GM18861 (cell line): ENCODE measurements at regions not wholly inside any gene's neighbourhood (a gene's known extent, or its start where the extent isn't known, plus 50 kb on each side); places are given as distances from the start of the nearest gene placed in this dataset.

ENCODE experiments used
- ATAC-seq: cut with Tn5 transposase; IDR thresholded peaks from one replicate; pipeline ENCODE4 v1.9.1; 2021; ENCODE audit not compliant: unreplicated experiment

DNA sequence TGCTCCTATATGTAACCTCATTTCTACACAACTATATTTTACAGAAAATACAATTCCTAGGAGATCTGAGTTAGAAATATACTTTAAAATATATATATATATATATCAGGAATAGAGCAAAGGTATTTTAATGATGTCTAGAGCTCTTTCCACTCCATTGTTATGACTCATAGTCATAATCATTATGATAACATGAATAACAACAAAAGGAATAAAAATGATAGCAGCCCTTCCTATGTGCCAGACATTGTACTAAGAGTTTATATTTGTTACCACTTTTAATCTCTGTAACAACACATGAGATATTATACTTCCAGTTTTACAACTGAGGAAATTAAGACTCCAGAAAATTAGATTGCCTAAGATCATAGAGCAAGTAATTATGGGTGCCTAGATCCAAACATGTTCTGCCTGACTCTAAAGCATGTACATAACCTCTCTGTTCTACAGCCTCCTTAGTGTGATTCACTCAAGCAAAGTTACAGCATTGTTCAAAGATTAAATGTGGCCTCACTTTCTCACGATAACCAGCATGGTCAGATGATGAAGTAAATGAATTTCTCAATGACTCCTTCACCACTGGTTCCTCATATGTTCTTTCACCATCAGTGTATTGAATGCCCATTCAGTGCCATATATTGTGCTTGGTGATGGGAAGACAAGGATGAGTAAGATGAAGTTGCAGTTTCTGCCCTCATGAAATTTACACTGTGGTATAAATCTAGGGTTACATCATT, 452.1 kb downstream of the EFNA5 start:
- no peak for ATAC-seq

DNA sequence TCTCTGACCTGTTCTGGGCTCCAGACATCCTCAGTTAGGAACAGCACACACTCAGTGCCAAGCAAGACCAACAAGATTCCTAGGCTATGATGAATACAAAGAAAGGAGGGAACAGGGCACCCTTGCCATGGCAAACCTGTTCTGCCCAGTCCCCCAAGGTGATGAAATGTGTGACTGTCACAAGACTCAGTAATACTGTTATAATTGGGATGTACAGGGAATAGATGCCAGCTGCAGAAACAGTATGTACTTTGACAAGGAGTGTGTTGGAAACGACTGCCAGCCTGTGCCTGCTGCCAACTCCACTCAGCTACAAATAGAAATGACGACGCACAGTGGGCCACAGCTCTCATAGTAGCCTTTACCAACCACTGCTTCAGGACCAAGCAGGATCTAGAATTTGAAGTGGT, 453.0 kb downstream of the EFNA5 start:
- no peak for ATAC-seq

DNA sequence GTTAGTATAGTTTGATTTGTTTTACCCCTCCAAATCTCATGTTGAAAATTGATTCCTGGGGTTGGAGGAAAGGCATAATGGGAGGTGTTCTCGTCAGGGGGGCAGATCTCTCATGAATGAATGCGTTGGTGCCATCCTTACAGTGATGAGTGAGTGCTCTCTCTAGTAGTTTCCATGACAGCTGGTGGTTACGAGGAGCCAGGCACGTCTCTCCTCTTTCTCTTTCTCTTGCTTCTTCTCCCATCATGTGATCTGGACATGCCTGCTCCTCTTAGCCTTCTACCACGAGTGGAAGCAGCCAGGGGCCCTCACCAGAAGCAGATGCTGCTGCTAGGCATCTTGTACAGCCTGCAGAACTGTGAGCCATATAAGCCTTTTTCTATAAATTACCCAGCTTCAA, 454.1 kb downstream of the EFNA5 start:
- ATAC-seq = no peak

DNA sequence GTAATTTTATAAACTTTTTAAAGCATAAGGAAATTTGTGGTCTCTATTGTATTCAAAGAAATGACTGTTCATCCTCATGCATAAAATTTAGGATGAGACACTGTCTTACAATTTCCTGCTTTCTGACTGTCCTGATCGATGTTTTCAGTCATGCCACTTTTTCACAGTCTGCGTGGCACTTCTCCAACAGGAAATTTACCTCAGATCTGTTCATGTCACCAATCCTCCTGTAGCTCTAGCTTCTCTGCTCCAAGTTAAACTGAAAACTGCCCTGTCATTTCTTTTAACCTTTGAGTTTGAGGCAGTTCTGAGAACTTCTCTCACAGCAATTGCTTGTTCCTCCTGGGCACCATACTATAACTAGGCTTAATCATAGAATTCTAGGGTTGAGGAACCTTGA, 455.1 kb downstream of the EFNA5 start:
- ATAC-seq = no peak

DNA sequence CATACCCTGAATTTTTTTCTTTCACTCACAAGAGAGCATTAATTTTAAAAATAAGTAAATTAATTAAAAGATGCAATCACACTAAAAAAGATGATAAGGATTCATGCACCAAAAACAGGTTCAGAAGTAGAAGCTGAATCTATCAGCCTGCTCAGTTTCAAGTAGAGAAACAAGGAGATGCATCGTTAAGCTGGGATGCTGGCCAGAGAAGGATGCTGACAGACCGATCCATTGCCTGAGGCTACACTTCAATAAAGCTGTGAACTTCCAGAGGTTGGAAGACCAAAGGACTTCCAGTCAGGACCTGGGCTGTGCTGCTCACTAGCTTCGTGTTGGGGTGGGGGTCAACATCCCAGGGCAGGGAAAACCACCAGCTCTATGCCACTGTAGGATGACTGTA, 457.7 kb downstream of the EFNA5 start:
- no peak for ATAC-seq

DNA sequence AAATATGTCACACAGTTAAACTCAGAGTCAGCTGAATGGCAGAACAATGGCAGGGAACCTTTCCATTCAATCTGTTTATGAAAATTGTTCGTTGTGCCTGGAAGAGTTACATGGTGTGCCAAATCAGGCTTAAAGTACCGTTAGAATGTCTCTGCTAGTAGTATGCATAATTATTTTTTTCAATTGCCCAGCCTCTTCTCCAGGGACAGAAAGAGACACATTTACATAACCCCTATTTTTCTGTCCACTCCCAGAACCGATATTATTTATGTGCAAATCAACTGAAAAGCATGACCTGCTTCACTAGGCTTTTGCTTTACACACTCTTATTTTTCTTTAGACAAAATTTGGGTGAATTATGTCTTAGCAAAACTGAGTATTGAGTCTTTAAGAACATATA, 459.1 kb downstream of the EFNA5 start:
- no peak for ATAC-seq

DNA sequence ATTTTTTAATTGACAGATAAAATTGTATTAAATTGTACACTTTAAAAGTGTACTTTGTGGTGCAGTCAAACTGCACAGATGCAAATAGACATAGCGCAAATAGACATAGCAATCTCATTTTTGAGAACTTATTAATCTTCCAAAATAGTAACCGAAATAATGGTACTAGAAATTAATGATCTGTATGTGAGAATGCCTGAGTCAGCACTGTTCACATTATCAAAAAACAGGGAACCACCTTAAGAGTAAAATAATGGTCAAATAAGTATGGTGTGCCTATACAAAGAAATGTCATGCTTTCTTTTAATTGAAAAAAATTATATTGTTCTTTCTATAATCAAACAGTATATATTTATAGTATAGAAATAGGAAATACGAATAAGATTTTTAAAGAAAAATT, 461.9 kb downstream of the EFNA5 start:
- no peak for ATAC-seq

DNA sequence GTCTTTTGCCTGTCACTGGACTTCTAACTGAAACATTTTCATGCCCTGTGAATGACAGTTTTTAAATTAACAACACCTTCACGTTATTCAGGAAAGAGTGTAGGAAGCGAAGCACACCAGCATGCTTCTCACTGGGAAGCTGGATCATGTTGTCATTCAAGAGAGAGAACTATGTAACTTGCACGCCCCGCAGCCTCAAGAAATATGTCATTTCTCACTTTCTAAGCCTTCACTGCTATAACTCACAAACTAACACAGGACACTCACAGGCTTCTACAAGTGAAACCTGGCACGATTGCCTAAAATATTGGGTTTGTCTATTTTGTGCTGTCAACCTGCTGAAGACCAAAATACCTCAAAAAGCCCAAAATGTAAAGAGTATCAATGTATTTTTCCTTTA, 466.3 kb downstream of the EFNA5 start:
- ATAC-seq = no peak

DNA sequence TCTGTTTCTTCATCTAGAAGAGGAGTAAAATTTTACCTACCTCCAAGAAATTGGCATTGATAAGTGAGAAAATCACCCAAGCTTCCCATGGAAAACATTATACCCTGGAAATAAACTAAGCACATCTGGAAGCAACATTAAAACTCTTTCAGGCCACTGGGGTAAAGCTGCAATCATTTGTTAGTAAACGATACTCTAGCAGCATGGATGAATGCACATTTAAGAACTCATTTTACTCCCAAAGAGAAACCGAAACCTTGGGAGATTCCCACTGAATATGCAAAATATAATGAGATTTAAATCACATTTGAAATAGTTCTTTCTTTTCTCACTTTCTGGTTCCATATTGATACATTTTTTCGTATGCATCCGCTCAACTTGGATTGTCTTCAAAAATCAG, 467.5 kb downstream of the EFNA5 start:
- ATAC-seq = no peak

DNA sequence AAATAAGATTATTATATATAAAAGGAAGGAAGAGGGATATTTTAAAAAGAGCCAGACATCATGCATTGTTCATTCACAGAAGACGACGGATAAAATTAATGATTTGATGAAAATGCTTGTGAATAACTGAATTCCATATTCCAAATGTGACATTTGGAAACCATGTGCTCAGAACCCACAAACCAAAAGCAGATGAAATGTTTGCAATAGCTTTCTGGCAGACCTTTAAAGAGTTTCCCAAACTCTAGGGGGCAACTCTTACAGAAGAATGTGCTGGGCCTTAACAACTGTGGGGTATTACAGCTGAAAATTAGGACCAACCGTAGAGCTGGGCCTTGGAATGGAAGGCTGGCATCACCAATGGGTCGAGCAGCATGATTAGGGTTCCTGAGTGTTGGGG, 471.0 kb downstream of the EFNA5 start:
- ATAC-seq = no peak

DNA sequence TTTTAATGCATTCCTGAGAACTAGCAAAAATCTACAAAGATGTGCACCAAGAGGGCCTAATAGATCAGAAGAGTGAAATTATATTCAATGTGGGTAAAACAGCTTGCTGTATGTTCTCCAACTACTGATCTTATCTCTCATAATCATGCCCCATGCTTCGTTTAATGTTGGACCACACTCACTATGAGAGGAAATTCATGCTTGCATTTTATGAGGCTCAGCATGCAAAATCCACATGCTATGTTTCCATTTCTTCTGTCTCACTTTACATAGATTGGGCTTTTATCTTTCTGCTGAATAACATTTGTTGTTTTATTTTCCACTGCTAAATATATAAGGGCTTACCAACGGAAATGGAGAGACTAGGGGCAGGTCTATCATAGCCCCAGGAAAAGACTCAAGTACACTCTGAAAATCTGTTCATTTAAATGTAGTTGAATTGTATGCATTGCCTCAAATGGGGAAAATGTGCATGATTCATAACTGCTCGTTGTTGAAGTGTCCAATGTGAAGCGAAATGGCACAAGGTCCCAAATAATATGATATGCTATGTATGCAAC, 474.2 kb downstream of the EFNA5 start:
- ATAC-seq = no peak

DNA sequence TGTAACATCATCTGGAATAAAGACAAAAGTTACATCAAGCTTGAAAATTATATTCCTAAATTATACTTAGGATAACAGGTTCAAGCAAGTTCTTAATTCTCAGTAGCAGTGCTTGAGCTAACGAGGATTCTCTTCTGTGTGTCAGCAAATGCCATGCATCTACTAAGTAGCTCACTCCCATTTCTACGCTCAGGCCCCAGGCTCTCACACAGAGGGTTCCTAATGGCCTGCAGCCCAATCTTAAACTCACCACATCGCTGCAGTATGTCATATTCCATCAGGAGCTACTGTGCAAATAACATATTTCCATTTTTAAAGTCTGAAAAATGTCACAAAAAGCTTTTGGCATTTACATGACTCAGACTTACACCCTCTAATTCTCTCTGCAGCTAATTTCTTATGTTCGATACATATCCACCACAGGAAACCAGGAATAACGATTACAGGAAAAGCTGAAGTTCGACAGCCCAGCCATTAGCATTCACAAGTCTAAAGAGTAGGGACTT, 474.8 kb downstream of the EFNA5 start:
- ATAC-seq = no peak

DNA sequence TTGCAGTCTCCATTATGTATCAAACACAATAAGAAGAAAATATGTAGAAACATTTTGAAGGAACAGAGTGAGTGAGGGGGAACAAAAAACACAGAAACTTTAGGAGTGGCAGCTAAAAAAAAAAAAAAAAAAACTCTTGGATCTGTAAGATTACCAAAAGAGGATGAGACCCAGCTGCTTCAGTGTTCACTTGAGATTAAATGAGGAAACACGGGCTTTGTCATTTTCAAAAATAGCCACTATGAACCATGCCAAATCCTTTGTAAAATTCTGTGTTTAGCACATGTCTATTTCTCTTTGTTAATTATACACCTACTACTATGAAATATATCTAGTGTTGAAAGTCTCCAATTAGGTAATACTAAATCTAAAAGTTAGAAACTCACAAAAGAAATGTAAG, 485.9 kb downstream of the EFNA5 start:
- no peak for ATAC-seq

DNA sequence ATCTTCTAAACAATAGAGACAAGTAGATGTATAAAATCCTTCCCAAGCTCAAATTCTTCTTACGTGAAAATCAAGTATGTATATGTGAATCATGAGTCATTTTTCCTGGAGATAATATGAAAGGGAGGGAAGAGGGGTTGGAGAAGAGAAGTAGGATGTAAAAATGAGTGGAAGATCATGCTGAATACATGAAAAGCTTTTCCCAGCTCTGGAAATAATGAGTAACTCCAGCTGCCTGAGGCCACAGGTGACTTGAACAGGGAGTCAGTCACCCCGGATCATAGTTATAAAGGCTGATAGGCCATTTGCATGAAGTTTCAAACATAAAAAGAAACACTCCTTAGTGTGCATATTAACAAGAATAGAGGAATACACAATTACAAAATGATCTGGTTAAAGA, 486.7 kb downstream of the EFNA5 start:
- no peak for ATAC-seq

DNA sequence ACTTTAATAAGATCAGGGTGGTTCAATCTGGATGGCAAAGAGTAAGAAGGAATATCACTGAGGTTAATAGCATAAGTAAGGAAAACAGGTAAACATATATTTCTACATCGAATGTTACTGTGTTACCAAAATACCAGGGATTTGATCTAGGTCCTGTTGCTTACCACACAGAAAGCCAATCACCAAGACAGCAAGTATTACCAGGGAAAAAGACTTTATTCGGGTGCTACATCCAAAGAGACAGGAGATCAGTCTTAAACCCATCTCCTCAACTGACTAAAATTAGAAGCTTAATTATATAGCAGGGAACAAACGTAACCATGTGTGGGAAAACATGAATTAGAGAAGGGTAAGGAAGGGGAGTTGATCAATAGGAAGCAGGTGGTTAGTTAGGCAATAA, 500.1 kb downstream of the EFNA5 start:
- ATAC-seq = no peak

DNA sequence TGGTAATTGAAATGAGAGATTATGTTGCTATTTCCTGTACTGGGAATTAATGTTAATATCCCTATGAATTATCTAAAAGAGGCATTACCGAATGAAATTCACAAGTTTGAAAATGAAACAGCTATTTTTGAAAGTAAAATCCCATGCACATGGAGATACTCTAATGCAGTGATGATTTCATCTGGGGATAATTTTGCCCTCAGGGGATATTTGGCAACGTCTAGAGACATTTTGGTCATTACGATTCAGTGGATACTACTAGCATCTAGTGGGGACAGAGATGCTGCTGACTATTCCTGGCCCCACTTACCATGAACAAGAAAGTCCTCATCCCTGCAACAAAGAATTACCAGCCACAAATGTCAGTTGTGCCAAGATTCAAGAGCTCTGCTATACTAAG, 500.9 kb downstream of the EFNA5 start:
- ATAC-seq = no peak

DNA sequence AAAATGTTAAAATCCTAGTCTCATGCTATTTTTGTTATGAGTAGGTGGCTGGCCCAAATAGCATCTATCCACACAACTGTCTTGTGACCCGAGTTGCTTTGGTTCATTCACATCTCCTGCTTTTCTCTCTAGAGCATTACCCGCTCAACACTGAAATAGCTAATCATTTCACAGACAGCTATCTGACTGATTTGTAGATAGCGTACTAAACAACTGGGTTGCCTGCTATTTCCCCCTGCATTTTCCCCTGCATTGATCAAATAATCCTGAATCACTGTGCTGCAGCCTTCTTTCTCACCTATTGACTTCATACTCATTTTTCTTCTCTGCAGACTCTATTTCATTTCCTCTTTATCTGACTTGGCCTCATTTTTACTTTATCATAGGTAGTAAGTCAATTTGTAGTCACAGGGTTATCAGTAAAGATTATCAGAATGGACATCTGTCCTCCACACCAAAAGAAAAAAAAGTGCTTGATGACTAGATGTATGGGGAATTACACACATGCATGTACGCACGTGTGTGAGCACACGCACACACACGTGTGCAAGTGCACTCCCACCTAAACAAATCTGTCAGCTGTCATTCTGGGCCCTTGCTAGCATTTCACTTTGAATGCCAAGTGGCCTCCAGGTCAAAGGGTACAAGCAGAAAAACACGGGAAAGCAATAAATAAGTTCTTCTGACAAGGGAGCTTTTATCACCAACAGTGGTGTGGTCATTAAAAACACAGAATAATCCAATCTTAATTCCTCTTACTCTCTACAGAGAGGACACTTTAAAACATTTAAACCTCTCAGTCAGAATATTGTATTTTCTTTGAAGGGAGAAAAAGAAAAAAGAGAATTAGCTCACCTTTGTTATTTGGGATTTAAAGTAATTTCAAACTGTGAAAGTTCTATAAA, 501.6 kb downstream of the EFNA5 start:
- no peak for ATAC-seq

DNA sequence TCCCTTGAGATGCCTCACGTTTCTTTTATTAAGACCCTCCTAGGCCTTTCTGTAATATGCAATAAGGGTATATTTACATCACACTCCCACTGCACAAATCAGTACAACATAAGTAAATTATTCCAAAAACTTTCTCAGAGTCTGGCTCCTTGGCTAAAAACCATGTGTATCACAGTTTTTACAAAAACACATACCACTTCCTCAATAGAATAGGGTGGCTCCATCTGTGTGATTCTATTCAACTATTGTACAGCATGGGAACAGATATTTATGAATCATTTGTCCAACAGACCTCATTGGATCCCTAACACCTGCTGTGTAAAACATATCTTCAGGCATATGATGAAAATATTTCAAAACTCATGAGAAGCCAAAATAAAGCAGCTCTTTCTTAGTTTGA, 502.7 kb downstream of the EFNA5 start:
- no peak for ATAC-seq

DNA sequence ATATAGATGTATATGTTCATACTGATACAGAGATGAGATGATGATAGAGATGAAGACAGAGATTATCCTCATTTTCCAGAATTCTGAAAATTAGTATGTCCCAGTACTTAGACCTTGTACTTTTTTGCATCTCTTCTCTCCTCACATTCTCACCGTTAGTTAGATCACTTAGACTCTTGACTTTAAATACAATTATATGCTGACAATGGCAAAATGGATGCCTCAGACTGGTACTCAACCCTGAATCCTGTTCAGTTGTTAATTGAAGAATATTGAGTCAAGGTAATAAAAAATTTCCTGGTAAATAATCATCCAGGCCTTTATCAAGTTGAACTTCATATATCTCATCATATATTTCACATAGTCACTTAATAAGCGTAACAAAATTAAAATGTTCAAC, 505.4 kb downstream of the EFNA5 start:
- ATAC-seq = no peak

DNA sequence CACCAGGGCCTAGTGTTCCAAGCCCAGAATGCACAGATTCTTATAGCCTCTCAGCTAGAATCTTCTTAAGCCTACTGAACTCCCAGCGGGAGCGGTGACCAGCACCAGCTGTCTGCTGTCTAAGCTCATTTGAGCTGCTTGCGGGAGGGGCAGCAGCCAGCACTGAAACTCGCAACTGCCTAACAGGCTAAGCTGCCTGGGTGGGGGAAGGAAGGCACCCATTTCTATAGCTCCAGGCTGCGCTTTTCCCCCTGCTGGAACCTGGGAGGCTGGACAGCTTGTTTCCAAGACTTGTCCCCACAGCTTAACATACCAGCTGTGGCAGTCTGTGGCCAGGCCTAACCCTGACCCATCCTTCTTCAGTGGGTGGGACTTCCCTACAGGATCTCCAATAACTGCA, 512.9 kb downstream of the EFNA5 start:
- no peak for ATAC-seq

DNA sequence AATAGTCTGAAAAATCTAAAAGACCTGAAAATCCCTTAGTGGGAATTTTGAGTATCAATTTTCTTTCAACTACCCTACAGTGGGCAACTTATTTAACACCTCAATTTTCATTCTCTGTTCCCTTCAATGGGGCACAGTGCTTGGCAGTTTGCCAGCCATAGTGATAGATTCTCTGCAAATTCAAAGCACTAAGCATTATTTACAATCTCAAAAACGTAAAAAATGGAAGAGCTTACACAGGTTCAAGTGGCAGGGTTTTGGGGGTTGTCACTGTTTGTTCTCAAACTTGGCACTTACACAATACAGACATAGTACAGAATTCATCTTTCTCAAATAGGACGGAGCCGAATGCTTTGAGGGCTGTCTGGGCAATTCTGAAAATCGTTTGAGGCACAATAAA, 515.0 kb downstream of the EFNA5 start:
- no peak for ATAC-seq

DNA sequence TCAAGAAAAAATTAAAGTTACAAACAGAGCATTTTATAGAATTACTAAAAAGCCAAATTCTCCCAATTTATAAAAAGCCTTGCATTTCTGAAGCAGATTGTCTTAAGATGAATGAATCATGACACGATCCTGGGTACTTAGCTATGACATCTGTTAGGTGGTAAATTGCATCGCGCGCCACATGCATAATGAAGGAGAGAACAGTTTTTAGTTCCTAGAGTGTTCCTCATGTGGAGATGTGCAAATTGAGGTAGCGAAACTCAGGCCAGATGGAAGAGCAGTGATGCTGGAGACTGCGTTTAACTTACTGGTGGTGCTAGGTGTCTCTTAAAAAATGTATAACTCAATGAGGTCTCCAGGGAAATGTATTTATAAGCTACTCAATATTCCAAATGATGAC, 516.1 kb downstream of the EFNA5 start:
- no peak for ATAC-seq
